ENCODE measurements at regions not wholly inside any gene's neighbourhood (a gene's known extent, or its start where the extent isn't known, plus 50 kb on each side); places are given as distances from the start of the nearest gene placed in this dataset.

GRCh38 chr13:30022256-30022655 lies 171.8 kb upstream of the UBL3 start:
- ChIA-PET POLR2A (ENCODE audit: partially characterized antibody) (no interaction called here), CTCF (ENCODE audit: partially characterized antibody) (interaction anchor here (1.0 kb wide), 1 partner anchor 90 kb away, joined by 4 read pairs; no protein-coding TSS in a partner anchor)
- Histone ChIP-seq H2BK20ac (ENCODE audit: low read length) (no peak overlapping the region), H3K79me1 (ENCODE audit: low read depth, low read length) (no peaks in the 10 kb centered on the region), H3K14ac (ENCODE audit: insufficient read length) (no peak overlapping the region), H2BK120ac (replicated peaks; ENCODE audit: low read depth, low read length) (peak overlapping the region; percentile 24), H3K56ac (replicated peaks; ENCODE audit: insufficient read length, low read depth, low read length) (no peak overlapping the region), H4K8ac (ENCODE audit: extremely low read depth, insufficient read depth, low read length) (no peak overlapping the region), H3K27ac (ENCODE audit: low read depth, low read length) (no peak overlapping the region), H2AK5ac (ENCODE audit: low read depth, low read length) (no peak overlapping the region), H3K23me2 (ENCODE audit: low read depth, low read length) (no peaks in the 10 kb centered on the region; the same call in 1 of the 2 replicates), H3K79me2 (ENCODE audit: control insufficient read depth in 1 of 2, insufficient read depth in 2 of 2, low read length in 2 of 2) (no peaks in the 10 kb centered on the region), H2BK12ac (ENCODE audit: low read depth, low read length) (peak overlapping the region; percentile 18; the same call in 1 of the 2 replicates), H4K91ac (replicated peaks; ENCODE audit: insufficient read length, low read length) (no peak overlapping the region), H3K9me3 (ENCODE audit: insufficient read depth in 2 of 2, low read depth in 1 of 2, low read length in 1 of 2) (no peaks in the 10 kb centered on the region), H3K36me3 (ENCODE audit: control insufficient read depth in 2 of 4, insufficient read depth in 4 of 4, low read length in 3 of 4) (no peaks in the 10 kb centered on the region), H3K4ac (replicated peaks; ENCODE audit: insufficient read length, low read depth, low read length) (no peak overlapping the region), H4K5ac (ENCODE audit: insufficient read length, low read depth, low read length) (no peak overlapping the region), H3K9ac (replicated peaks in 1 of 4; ENCODE audit: extremely low read depth in 1 of 4, low read depth in 3 of 4, low read length in 3 of 4) (no peak overlapping the region), H2BK15ac (ENCODE audit: low read length) (peak overlapping the region; percentile 49; the same call in 1 of the 2 replicates), H3K18ac (ENCODE audit: extremely low read depth, low read length) (no peak overlapping the region), H4K20me1 (replicated peaks in 1 of 2; ENCODE audit: control insufficient read depth in 1 of 2, insufficient read depth in 2 of 2, low read length in 2 of 2) (no peaks in the 10 kb centered on the region), H3K23ac (ENCODE audit: insufficient read length) (no peak overlapping the region), H3K4me1 (replicated peaks in 1 of 4; ENCODE audit: control insufficient read depth in 3 of 4, insufficient read depth in 4 of 4, low read length in 3 of 4) (peaks cover 4 to 19% (median 6%) of the 10 kb centered on the region in 4 experiments; a peak in 5 of 7 replicates), H2BK5ac (ENCODE audit: low read depth, low read length) (no peak overlapping the region; the same call in 1 of the 2 replicates), H3K4me3 (ENCODE audit: extremely low read depth in 1 of 4, insufficient read depth in 2 of 4, low read depth in 3 of 4, low read length in 4 of 4) (no peak overlapping the region), H3K27me3 (replicated peaks in 1 of 4; ENCODE audit: control insufficient read depth in 3 of 4, extremely low read depth in 1 of 4, insufficient read depth in 3 of 4, low read length in 3 of 4) (no peaks in the 10 kb centered on the region), H3K4me2 (ENCODE audit: insufficient read depth in 1 of 2, low read depth in 2 of 2, low read length in 2 of 2) (no peak overlapping the region), H2AFZ (ENCODE audit: low read length) (no peak overlapping the region)
- DNase-seq (ENCODE audit: low read depth in 1 of 2, low spot score in 2 of 2): no peak
- TF ChIP-seq, protein P1, sequence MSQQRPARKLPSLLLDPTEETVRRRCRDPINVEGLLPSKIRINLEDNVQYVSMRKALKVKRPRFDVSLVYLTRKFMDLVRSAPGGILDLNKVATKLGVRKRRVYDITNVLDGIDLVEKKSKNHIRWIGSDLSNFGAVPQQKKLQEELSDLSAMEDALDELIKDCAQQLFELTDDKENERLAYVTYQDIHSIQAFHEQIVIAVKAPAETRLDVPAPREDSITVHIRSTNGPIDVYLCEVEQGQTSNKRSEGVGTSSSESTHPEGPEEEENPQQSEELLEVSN (IDR thresholded peaks at IDR 0.05): no peak
- TF ChIP-seq, protein P2, sequence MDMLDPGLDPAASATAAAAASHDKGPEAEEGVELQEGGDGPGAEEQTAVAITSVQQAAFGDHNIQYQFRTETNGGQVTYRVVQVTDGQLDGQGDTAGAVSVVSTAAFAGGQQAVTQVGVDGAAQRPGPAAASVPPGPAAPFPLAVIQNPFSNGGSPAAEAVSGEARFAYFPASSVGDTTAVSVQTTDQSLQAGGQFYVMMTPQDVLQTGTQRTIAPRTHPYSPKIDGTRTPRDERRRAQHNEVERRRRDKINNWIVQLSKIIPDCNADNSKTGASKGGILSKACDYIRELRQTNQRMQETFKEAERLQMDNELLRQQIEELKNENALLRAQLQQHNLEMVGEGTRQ (IDR thresholded peaks at IDR 0.05; ENCODE audit: low read length): no peak
- TF ChIP-seq KDM4A (IDR thresholded peaks at IDR 0.05; ENCODE audit: low read depth, low read length, severe bottlenecking) (no peak), RBBP5 (IDR thresholded peaks at IDR 0.05; ENCODE audit: borderline replicate concordance, low read depth, low read length) (no peak), CEBPB (IDR thresholded peaks at IDR 0.05; ENCODE audit: low read depth, low read length) (no peak), MAX (IDR thresholded peaks at IDR 0.05) (no peak)
- WGBS, 2 experiments (ENCODE audit: extremely low coverage in 1 of 2, insufficient coverage in 1 of 2, insufficient read length in 1 of 2, insufficient replicate concordance in 2 of 2, low coverage in 1 of 2, low lambda C conversion rate in 2 of 2, missing lambda C conversion rate in 1 of 2): 96% methylated on average over 10 of the region's 10 CpGs; no CpG with 5 or more reads in 1 of the 2 experiments
- FAIRE-seq: no peak
